ENCODE measurements at regions not wholly inside any gene's neighbourhood (a gene's known extent, or its start where the extent isn't known, plus 50 kb on each side); places are given as distances from the start of the nearest gene placed in this dataset.

DNA sequence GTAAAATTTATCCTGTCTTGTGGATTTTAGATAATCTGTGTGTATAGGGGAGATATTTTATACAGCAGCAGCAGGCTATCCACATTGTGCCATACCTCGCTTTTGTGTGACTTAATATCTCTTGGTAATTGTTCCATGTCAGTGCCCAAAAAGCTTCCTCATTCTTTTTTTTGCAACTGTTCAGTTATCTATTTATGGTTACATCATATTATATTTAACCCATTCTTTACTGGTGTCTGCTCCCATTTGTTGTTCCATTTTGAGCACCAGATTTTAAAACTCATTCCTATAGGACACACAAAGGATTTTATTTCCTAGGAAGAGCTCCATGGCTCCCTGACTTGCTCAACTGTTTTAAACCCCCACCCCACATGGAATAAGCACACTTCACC lies 86.3 kb upstream of the RASGRP1 start:
- Mint-ChIP-seq H3K36me3 (peaks cover 0 to 25% (median 0%) of the 10 kb centered on the region in 5 donors), H3K27ac (peak overlapping the region; percentile 93 to 99 (median 96)), H3K4me1 (peaks cover 49 to 96% (median 93%) of the 10 kb centered on the region in 7 donors), H3K9me3 (peaks cover 0 to 3% (median 0%) of the 10 kb centered on the region in 11 donors), H3K27me3 (no peaks in the 10 kb centered on the region), H3K4me3 (peak overlapping the region; percentile 79 to 92 (median 84))
- ChIA-PET CTCF (interaction anchor here (0.6 to 9.9 kb wide), 11 partner anchors 8 to 1122 kb away, joined by 3 to 241 read pairs (median 7); partner anchors contain the start of gene RASGRP1), POLR2A (interaction anchor here (1.0 to 19.6 kb wide), 18 partner anchors 8 to 196 kb away, joined by 3 to 548 read pairs (median 6); partner anchors contain the start of gene RASGRP1)
- intact Hi-C loops (cut with micrococcal nuclease): loop anchor here (1.0 to 2.0 kb wide), 6 partner anchors 8 to 176 kb away; partner anchors contain the start of gene RASGRP1 (in 1 of the 2)
- ATAC-seq: no peak
- Histone ChIP-seq H3K4me3 (ENCODE audit: low read length) (peak overlapping the region; percentile 45), H3K36me3 (ENCODE audit: control insufficient read depth in 2 of 3, insufficient read depth in 3 of 3, low read length in 3 of 3) (no peaks in the 10 kb centered on the region), H3K9me3 (ENCODE audit: control insufficient read depth in 2 of 3, low read length in 3 of 3) (no peaks in the 10 kb centered on the region), H3K4me1 (ENCODE audit: control insufficient read depth in 2 of 2, insufficient read depth in 2 of 2, low read length in 2 of 2) (peaks cover 63 to 87% of the 10 kb centered on the region in 2 donors), H3K27me3 (ENCODE audit: control insufficient read depth in 2 of 2, insufficient read depth in 2 of 2, low read length in 2 of 2) (no peaks in the 10 kb centered on the region), H3K27ac (ENCODE audit: low read depth, low read length) (peak overlapping the region; percentile 70)
- peak in 1 of 9 donors; percentile 25 for DNase-seq

DNA sequence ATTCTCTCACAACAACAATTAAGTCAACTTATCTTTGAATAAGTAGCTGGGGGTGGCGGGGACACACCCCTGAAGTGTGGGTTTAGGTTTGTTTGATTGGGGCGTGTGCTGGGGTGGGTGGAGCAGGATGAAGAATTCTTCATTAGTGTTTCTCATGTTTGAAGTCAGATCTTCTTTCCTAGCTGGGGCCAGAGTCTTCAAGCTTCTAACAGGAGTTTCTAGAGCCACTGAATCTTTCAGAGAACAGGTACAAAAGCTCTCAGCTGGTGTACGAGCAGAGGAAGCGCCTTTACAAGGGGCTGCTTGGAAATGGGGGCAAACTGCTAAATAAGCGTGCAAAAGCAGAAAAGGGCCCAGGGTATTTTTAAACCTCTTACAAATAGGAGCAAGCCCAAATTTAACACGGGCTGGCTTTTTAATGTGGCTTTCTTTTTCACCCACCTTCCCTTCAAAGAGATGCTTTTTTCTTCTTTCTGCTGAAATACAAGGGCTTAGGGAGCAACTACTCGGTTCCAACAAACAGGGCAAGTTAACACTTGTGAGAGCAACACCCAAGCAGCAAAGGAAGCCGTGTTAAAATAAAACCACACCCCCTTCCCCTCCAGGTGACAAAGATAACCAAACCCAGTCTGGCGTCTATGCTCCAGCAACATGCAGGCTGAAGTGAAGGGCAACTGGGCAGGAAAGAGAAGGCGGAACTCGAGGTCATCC lies 86.9 kb upstream of the RASGRP1 start:
- Mint-ChIP-seq H3K4me3 (peak overlapping the region; percentile 79 to 92 (median 84)), H3K27me3 (no peaks in the 10 kb centered on the region), H3K9me3 (peaks cover 0 to 3% (median 0%) of the 10 kb centered on the region in 11 donors), H3K36me3 (peaks cover 0 to 28% (median 0%) of the 10 kb centered on the region in 5 donors), H3K4me1 (peaks cover 48 to 96% (median 93%) of the 10 kb centered on the region in 7 donors), H3K27ac (peak overlapping the region; percentile 93 to 99 (median 96))
- POLR2A ChIA-PET: interaction anchor here (1.0 to 19.6 kb wide), 23 partner anchors 8 to 196 kb away, joined by 3 to 548 read pairs (median 6); partner anchors contain the start of gene RASGRP1
- H3K27me3 ChIP-seq (ENCODE audit: control insufficient read depth in 2 of 2, insufficient read depth in 2 of 2, low read length in 2 of 2): no peaks in the 10 kb centered on the region
- H3K9me3 ChIP-seq (ENCODE audit: control insufficient read depth in 2 of 3, low read length in 3 of 3): no peaks in the 10 kb centered on the region
- ATAC-seq (peak; percentile 73), DNase-seq (peak; percentile 9 to 89 (median 84))
- peak overlapping the region; percentile 70 for H3K27ac ChIP-seq (ENCODE audit: low read depth, low read length)
- CTCF ChIA-PET: interaction anchor here (0.6 to 9.9 kb wide), 13 partner anchors 8 to 1122 kb away, joined by 3 to 241 read pairs (median 7); partner anchors contain the start of gene RASGRP1
- peak overlapping the region; percentile 45 for H3K4me3 ChIP-seq (ENCODE audit: low read length)
- intact Hi-C loops (cut with micrococcal nuclease): loop anchor here (1.0 to 2.0 kb wide), 7 partner anchors 8 to 177 kb away; partner anchors contain the start of gene RASGRP1 (in 1 of the 2)
- peaks cover 63 to 83% of the 10 kb centered on the region in 2 donors for H3K4me1 ChIP-seq (ENCODE audit: control insufficient read depth in 2 of 2, insufficient read depth in 2 of 2, low read length in 2 of 2)
- no peaks in the 10 kb centered on the region for H3K36me3 ChIP-seq (ENCODE audit: control insufficient read depth in 2 of 3, insufficient read depth in 3 of 3, low read length in 3 of 3)

DNA sequence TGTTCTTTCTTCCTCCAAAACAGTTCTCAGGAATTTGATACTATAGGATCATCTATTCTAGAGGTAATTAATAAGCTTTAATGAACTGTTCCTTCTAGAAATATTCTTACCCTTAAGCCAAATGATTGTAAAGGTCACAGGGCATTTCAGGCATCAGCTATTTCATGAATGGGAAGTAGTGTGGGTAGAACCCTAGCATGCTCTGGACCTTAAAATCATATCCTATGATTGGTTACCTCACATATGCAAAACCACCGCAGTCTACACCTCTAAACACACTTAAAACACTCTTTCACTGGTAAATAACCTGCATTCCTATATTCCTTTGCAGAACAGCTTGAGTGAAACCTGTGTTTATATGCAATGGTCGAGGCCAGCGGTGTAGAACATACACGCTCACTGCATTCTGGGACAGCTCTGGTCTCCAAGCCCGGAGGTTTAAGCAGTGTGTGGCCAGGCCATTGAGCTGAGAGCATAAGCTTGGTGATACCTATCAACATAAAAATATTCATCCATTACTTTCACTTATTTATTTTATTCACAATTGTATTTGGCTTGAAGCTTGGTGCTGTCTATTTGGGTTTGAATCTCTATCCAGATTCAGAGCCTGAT lies 87.7 kb upstream of the RASGRP1 start:
- DNase-seq: no peak
- H3K4me3 ChIP-seq (ENCODE audit: low read length): peak overlapping the region; percentile 45
- H3K27me3 ChIP-seq (ENCODE audit: control insufficient read depth in 2 of 2, insufficient read depth in 2 of 2, low read length in 2 of 2): no peaks in the 10 kb centered on the region
- H3K4me1 ChIP-seq (ENCODE audit: control insufficient read depth in 2 of 2, insufficient read depth in 2 of 2, low read length in 2 of 2): peaks cover 57 to 75% of the 10 kb centered on the region in 2 donors
- no peaks in the 10 kb centered on the region for H3K9me3 ChIP-seq (ENCODE audit: control insufficient read depth in 2 of 3, low read length in 3 of 3)
- Mint-ChIP-seq H3K27ac (peak overlapping the region; percentile 93 to 99 (median 96)), H3K9me3 (peaks cover 0 to 3% (median 0%) of the 10 kb centered on the region in 11 donors), H3K36me3 (peaks cover 0 to 30% (median 0%) of the 10 kb centered on the region in 5 donors), H3K27me3 (no peaks in the 10 kb centered on the region), H3K4me1 (peaks cover 42 to 93% (median 89%) of the 10 kb centered on the region in 7 donors), H3K4me3 (peak overlapping the region; percentile 79 to 92 (median 84))
- peak overlapping the region; percentile 70 for H3K27ac ChIP-seq (ENCODE audit: low read depth, low read length)
- H3K36me3 ChIP-seq (ENCODE audit: control insufficient read depth in 2 of 3, insufficient read depth in 3 of 3, low read length in 3 of 3): no peaks in the 10 kb centered on the region
- no peak for ATAC-seq
- intact Hi-C loops (cut with micrococcal nuclease): loop anchor here in 1 of 2 donors (2.0 kb wide), 1 partner anchor 13 kb away; no protein-coding TSS in a partner anchor
- ChIA-PET POLR2A (interaction anchor here (0.6 to 19.6 kb wide), 27 partner anchors 9 to 197 kb away, joined by 3 to 548 read pairs (median 6); partner anchors contain the start of gene RASGRP1), CTCF (interaction anchor here (0.6 to 9.9 kb wide), 21 partner anchors 9 to 212 kb away, joined by 3 to 241 read pairs (median 4); partner anchors contain the start of gene RASGRP1)

DNA sequence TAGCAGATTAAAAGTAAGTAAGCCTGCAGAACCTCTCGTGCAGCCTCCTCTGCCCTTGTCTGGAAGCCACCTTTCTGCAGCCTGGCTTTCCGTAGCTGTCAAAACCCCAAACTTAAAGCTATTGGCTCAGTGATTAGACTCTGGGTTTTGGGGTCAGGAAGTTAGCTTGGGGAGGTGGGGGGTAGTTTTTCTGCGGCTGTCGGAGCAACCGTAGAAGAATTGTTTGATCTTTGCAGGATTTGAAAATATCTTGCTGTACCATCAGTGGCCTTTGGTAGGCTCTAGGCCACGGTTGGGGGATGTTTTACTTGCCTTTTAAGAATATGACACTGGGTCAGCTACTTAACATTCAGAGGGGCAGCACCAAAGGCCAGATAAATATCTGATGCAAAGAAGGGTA lies 88.4 kb upstream of the RASGRP1 start:
- peak; percentile 22 to 94 (median 93) for DNase-seq

DNA sequence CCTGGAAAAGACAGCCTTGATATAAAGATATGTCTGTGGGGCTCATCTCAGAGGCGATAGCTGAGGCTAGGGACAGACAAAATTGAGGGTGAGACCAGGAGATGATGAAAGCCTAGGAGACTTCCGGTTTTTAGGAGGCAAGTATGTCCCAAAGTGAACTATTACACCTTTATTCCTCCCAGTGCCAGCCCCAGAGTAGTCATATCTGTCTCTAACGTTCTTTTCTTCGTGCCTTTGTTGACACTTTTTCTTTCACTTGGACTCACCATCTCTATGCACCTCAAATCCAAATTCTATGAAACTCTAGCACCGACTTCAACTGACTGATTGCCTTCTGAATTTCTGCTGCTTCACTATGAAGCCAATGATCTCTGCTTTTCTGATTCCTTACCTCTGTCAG lies 93.8 kb upstream of the RASGRP1 start:
- Mint-ChIP-seq H3K4me1 (peaks cover 45 to 91% (median 79%) of the 10 kb centered on the region in 7 donors), H3K27ac (peak overlapping the region in 8 of 9 donors; percentile 23 to 75 (median 56)), H3K36me3 (peaks cover 0 to 25% (median 0%) of the 10 kb centered on the region in 5 donors), H3K27me3 (no peaks in the 10 kb centered on the region), H3K9me3 (peaks cover 0 to 6% (median 0%) of the 10 kb centered on the region in 11 donors), H3K4me3 (peak overlapping the region in 7 of 10 donors; percentile 16 to 62 (median 30))
- ChIA-PET CTCF (interaction anchor here (1.0 to 4.2 kb wide), 6 partner anchors 9 to 98 kb away, joined by 3 to 25 read pairs (median 4); no protein-coding TSS in a partner anchor), POLR2A (interaction anchor here (0.7 to 19.6 kb wide), 5 partner anchors 10 to 101 kb away, joined by 3 to 548 read pairs (median 3); no protein-coding TSS in a partner anchor)
- Histone ChIP-seq H3K27me3 (ENCODE audit: control insufficient read depth in 2 of 2, insufficient read depth in 2 of 2, low read length in 2 of 2) (no peaks in the 10 kb centered on the region), H3K4me1 (ENCODE audit: control insufficient read depth in 2 of 2, insufficient read depth in 2 of 2, low read length in 2 of 2) (peaks cover 27 to 53% of the 10 kb centered on the region in 2 donors), H3K36me3 (ENCODE audit: control insufficient read depth in 2 of 3, insufficient read depth in 3 of 3, low read length in 3 of 3) (no peaks in the 10 kb centered on the region), H3K27ac (ENCODE audit: low read depth, low read length) (no peak overlapping the region), H3K9me3 (ENCODE audit: control insufficient read depth in 2 of 3, low read length in 3 of 3) (no peaks in the 10 kb centered on the region), H3K4me3 (ENCODE audit: low read length) (no peak overlapping the region)
- ATAC-seq: no peak
- intact Hi-C loops (cut with micrococcal nuclease): no loop called here
- DNase-seq: no peak

More for the DNA sequence above, 88.4 kb upstream of the RASGRP1 start:
- Histone ChIP-seq H3K9me3 (ENCODE audit: control insufficient read depth in 2 of 3, low read length in 3 of 3) (no peaks in the 10 kb centered on the region), H3K27ac (ENCODE audit: low read depth, low read length) (peak overlapping the region; percentile 70), H3K27me3 (ENCODE audit: control insufficient read depth in 2 of 2, insufficient read depth in 2 of 2, low read length in 2 of 2) (no peaks in the 10 kb centered on the region), H3K36me3 (ENCODE audit: control insufficient read depth in 2 of 3, insufficient read depth in 3 of 3, low read length in 3 of 3) (no peaks in the 10 kb centered on the region), H3K4me1 (ENCODE audit: control insufficient read depth in 2 of 2, insufficient read depth in 2 of 2, low read length in 2 of 2) (peaks cover 57 to 70% of the 10 kb centered on the region in 2 donors), H3K4me3 (ENCODE audit: low read length) (peak overlapping the region; percentile 45)
- peaks cover 0 to 32% (median 0%) of the 10 kb centered on the region in 5 donors for H3K36me3 Mint-ChIP-seq
- ChIA-PET POLR2A (interaction anchor here (0.6 to 19.6 kb wide), 24 partner anchors 10 to 199 kb away, joined by 3 to 548 read pairs (median 6); partner anchors contain the start of genes FAM98B and RASGRP1), CTCF (interaction anchor here (0.6 to 9.9 kb wide), 22 partner anchors 10 to 181 kb away, joined by 3 to 241 read pairs (median 4); partner anchors contain the start of gene RASGRP1)
- peaks cover 0 to 3% (median 0%) of the 10 kb centered on the region in 11 donors for H3K9me3 Mint-ChIP-seq
- peak overlapping the region; percentile 93 to 99 (median 96) for H3K27ac Mint-ChIP-seq
- H3K4me1 Mint-ChIP-seq: peaks cover 41 to 93% (median 89%) of the 10 kb centered on the region in 7 donors
- peak overlapping the region; percentile 79 to 92 (median 84) for H3K4me3 Mint-ChIP-seq
- ATAC-seq: peak; percentile 86
- intact Hi-C loops (cut with micrococcal nuclease): loop anchor here (1.0 to 2.0 kb wide), 6 partner anchors 10 to 89 kb away; partner anchors contain the start of gene RASGRP1 (in 1 of the 2)
- H3K27me3 Mint-ChIP-seq: no peaks in the 10 kb centered on the region
